ENCODE measurements at regions not wholly inside any gene's neighbourhood (a gene's known extent, or its start where the extent isn't known, plus 50 kb on each side); places are given as distances from the start of the nearest gene placed in this dataset.

DNA sequence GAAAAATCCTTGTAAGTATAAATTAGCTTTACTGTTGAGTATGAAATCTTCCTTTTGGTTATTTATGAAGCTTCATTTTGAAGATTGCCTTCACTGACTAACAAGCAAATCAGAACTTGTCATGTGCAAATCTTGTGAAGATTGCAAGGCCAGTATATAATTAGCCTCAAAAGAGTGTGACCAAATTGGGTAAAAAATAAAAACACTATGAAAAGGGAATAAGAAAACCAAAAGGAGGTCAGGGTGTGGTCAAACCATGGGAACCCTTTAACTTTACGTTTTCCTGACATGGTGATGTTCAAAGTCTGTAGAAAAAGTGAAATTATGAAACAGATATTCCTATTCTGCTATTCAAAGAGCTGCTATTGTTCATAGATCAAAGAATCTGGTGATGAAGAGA is 230.3 kb downstream of the BCAT1 start:
- TF ChIP-seq RFX5 (IDR thresholded peaks at IDR 0.05; ENCODE audit: low read depth, low read length) (no peak), MXI1 (IDR thresholded peaks at IDR 0.05; ENCODE audit: borderline replicate concordance, low read depth, low read length) (no peak), RAD21 (IDR thresholded peaks at IDR 0.05; ENCODE audit: low read length) (no peak), MAZ (IDR thresholded peaks at IDR 0.05; ENCODE audit: borderline replicate concordance, low read depth, low read length) (no peak), POLR2A (IDR thresholded peaks at IDR 0.05; ENCODE audit: low read depth, low read length) (no peak), BHLHE40 (IDR thresholded peaks at IDR 0.05; ENCODE audit: low read depth, low read length) (no peak), CEBPB (IDR thresholded peaks at IDR 0.05; ENCODE audit: low read depth, low read length) (no peak), MAFK (IDR thresholded peaks at IDR 0.05; ENCODE audit: low read depth, low read length) (no peak), SMC3 (IDR thresholded peaks at IDR 0.05; ENCODE audit: low read depth, low read length) (no peak), NFE2L2 (IDR thresholded peaks at IDR 0.05; ENCODE audit: low read depth, low read length) (no peak)
- TF ChIP-seq, protein P1, sequence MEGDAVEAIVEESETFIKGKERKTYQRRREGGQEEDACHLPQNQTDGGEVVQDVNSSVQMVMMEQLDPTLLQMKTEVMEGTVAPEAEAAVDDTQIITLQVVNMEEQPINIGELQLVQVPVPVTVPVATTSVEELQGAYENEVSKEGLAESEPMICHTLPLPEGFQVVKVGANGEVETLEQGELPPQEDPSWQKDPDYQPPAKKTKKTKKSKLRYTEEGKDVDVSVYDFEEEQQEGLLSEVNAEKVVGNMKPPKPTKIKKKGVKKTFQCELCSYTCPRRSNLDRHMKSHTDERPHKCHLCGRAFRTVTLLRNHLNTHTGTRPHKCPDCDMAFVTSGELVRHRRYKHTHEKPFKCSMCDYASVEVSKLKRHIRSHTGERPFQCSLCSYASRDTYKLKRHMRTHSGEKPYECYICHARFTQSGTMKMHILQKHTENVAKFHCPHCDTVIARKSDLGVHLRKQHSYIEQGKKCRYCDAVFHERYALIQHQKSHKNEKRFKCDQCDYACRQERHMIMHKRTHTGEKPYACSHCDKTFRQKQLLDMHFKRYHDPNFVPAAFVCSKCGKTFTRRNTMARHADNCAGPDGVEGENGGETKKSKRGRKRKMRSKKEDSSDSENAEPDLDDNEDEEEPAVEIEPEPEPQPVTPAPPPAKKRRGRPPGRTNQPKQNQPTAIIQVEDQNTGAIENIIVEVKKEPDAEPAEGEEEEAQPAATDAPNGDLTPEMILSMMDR (conservative IDR thresholded peaks at IDR 0.05; ENCODE audit: low read depth, low read length) = no peak
- TF ChIP-seq, protein P2, sequence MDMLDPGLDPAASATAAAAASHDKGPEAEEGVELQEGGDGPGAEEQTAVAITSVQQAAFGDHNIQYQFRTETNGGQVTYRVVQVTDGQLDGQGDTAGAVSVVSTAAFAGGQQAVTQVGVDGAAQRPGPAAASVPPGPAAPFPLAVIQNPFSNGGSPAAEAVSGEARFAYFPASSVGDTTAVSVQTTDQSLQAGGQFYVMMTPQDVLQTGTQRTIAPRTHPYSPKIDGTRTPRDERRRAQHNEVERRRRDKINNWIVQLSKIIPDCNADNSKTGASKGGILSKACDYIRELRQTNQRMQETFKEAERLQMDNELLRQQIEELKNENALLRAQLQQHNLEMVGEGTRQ (IDR thresholded peaks at IDR 0.05; ENCODE audit: low read depth, low read length) = no peak
- TF ChIP-seq, protein P3, sequence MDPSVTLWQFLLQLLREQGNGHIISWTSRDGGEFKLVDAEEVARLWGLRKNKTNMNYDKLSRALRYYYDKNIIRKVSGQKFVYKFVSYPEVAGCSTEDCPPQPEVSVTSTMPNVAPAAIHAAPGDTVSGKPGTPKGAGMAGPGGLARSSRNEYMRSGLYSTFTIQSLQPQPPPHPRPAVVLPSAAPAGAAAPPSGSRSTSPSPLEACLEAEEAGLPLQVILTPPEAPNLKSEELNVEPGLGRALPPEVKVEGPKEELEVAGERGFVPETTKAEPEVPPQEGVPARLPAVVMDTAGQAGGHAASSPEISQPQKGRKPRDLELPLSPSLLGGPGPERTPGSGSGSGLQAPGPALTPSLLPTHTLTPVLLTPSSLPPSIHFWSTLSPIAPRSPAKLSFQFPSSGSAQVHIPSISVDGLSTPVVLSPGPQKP (IDR thresholded peaks at IDR 0.05; ENCODE audit: borderline replicate concordance, low read depth, low read length) = no peak

Measured in IMR-90 (cell line).